Kidney (tissue), 13 donors: ENCODE measurements at regions not wholly inside any gene's neighbourhood (a gene's known extent, or its start where the extent isn't known, plus 50 kb on each side); places are given as distances from the start of the nearest gene placed in this dataset.

Experiments
- DNase-seq, 5 donors: peaks; one replicate each; pipeline ENCODE4 v3.0.0-alpha.2; 2013 to 2020
- FAIRE-seq: peaks from 2 replicates; lab custom pipeline; 2012; peaks lifted over from hg19 to GRCh38; lab: Jason Lieb, UNC
- H3K27ac ChIP-seq, 2 donors: one replicate each; pipeline ENCODE4 v1.7.0; 2013; ENCODE audit warnings: low read depth in 2 of 2, low read length in 2 of 2, inconsistent platforms in 1 of 2
- H3K27me3 ChIP-seq: one replicate; pipeline ENCODE4 v1.7.1; 2013; ENCODE audit warnings: low read length, inconsistent platforms; ENCODE audit not compliant: control insufficient read depth, insufficient read depth
- H3K36me3 ChIP-seq, 3 donors: one replicate each; pipeline versions ENCODE4 v1.7.0 to v1.7.1; 2013; ENCODE audit warnings: low read length in 3 of 3, control low read depth in 1 of 3, inconsistent platforms in 1 of 3; ENCODE audit not compliant: insufficient read depth in 3 of 3, control insufficient read depth in 2 of 3
- H3K4me1 ChIP-seq, 3 donors: one replicate each; pipeline versions ENCODE4 v1.7.0 to v1.7.1; 2013; ENCODE audit warnings: low read length in 3 of 3, inconsistent platforms in 1 of 3, low read depth in 1 of 3; ENCODE audit not compliant: control insufficient read depth in 2 of 3, insufficient read depth in 2 of 3
- H3K4me3 ChIP-seq, 3 donors: one replicate each; pipeline versions ENCODE4 v1.7.0 to v1.8.1; 2013; ENCODE audit warnings: low read length in 3 of 3, control low read depth in 1 of 3, inconsistent platforms in 1 of 3
- H3K9ac ChIP-seq, 3 donors: one replicate each; pipeline versions ENCODE4 v1.7.0 to v1.7.1; 2013; ENCODE audit warnings: low read length in 3 of 3, control low read depth in 1 of 3, inconsistent platforms in 1 of 3
- H3K9me3 ChIP-seq, 3 donors: one replicate each; pipeline versions ENCODE4 v1.7.0 to v1.7.1; 2013; ENCODE audit warnings: low read length in 3 of 3, control low read depth in 1 of 3, inconsistent platforms in 1 of 3; ENCODE audit not compliant: control insufficient read depth in 2 of 3, insufficient read depth in 1 of 3
- intact Hi-C: fragments of 100-400 bp; cut with DNase I; formaldehyde crosslinking; loops from one replicate; pipeline ENCODE4 v1.11.1; 2022
- TF ChIP-seq, protein P1 (sequence below): IDR thresholded peaks from 3 replicates; pipeline ENCODE4 v1.5.1; 2012; ENCODE audit warnings: mild to moderate bottlenecking, moderate library complexity, borderline replicate concordance; ENCODE audit not compliant: insufficient read depth; ENCODE audit errors: extremely low read depth
- donor health status: control.
- donor health status: control.
- donor health status: control.
- donor health status: control.
- donor health status: control.
- donor health status: DM: yes; HTN: yes; CAD: no.
- donor health status: Normal renal cell carcinoma (clear cell type).

DNA sequence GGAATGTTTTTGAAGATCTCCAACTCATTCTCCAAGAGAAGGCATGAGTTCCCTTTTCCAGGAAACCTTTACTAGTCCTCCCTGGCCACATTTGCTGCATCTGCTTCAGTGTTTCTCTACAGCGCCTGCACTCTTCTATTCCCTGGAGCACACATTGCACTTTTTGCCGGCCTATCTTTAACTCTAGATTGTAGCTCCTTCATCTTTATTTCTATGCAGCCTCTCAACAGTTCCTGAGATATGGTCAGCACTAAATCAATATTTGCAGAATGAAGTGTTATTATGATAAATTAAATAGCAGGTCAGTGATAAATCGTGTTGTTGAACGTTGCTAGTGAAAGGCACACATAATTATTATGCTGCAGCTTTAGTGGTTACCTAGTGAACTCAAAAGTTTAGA is 88.3 kb downstream of the VCX3A start:
- Histone ChIP-seq H3K27me3 (no peaks in the 10 kb centered on the region), H3K36me3 (no peaks in the 10 kb centered on the region), H3K9me3 (no peaks in the 10 kb centered on the region), H3K4me1 (no peaks in the 10 kb centered on the region), H3K4me3 (no peak overlapping the region), H3K9ac (no peak overlapping the region), H3K27ac (no peak overlapping the region)
- intact Hi-C loops = no loop called here
- no peak for FAIRE-seq
- no peak for DNase-seq
- TF ChIP-seq, protein P1, sequence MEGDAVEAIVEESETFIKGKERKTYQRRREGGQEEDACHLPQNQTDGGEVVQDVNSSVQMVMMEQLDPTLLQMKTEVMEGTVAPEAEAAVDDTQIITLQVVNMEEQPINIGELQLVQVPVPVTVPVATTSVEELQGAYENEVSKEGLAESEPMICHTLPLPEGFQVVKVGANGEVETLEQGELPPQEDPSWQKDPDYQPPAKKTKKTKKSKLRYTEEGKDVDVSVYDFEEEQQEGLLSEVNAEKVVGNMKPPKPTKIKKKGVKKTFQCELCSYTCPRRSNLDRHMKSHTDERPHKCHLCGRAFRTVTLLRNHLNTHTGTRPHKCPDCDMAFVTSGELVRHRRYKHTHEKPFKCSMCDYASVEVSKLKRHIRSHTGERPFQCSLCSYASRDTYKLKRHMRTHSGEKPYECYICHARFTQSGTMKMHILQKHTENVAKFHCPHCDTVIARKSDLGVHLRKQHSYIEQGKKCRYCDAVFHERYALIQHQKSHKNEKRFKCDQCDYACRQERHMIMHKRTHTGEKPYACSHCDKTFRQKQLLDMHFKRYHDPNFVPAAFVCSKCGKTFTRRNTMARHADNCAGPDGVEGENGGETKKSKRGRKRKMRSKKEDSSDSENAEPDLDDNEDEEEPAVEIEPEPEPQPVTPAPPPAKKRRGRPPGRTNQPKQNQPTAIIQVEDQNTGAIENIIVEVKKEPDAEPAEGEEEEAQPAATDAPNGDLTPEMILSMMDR = no peak

- no peak for FAIRE-seq
- H3K9ac ChIP-seq = no peak overlapping the region
- no peaks in the 10 kb centered on the region for H3K9me3 ChIP-seq
- H3K36me3 ChIP-seq = no peaks in the 10 kb centered on the region
- no peaks in the 10 kb centered on the region for H3K27me3 ChIP-seq
- no peak overlapping the region for H3K4me3 ChIP-seq
- DNase-seq = no peak
- intact Hi-C loops = no loop called here
- TF ChIP-seq, protein P1 = no peak
- no peak overlapping the region for H3K27ac ChIP-seq
- no peaks in the 10 kb centered on the region for H3K4me1 ChIP-seq
These were observed 94.3 kb downstream of the VCX3A start for GRCh38 chrX:6440648-6441047.

DNA sequence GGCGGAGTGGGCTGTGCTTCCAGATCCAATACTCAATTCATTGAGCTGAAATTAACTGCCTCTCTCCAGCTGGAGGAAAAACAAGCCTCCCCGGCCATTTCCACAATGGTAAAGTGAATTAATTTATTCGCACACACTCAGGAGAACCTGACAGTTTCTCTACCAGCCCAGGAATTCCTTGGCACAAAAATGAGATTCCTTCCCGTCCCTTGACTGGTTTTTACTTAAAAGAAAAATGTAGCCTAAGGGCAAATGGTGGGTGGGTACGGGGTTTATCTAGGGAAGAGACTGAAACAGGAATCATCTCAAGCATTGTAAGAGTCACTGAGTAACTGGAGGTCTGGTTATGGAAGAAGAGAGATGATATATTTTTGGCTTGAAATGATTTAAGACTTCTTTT is 102.7 kb downstream of the VCX3A start:
- DNase-seq = peak in 1 of 5 donors; percentile 1
- no peaks in the 10 kb centered on the region for H3K9me3 ChIP-seq
- no peaks in the 10 kb centered on the region for H3K36me3 ChIP-seq
- no peak overlapping the region for H3K9ac ChIP-seq
- H3K4me1 ChIP-seq = no peaks in the 10 kb centered on the region
- no peak overlapping the region for H3K27ac ChIP-seq
- TF ChIP-seq, protein P1 = no peak
- no peak overlapping the region for H3K4me3 ChIP-seq
- no peaks in the 10 kb centered on the region for H3K27me3 ChIP-seq
- intact Hi-C loops = no loop called here
- FAIRE-seq = no peak

DNA sequence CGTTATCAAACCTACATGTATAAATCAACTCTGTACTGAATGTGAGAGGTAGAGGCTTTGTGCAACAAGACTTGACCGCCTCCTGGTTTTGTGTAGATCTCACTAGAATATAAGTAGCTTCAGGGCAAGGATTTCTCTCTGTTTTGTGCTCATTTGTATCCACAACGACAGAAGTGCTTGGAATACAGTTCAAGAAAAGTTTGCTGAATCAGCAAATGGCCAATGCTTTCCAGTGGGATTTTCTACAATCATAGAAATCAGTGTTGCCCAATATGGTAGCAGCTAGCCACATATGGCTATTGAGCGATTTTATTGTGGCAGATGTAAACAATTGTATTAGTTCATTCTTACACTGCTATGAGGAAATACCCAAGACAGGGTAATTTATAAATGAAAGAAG is 127.4 kb downstream of the VCX3A start:
- no peaks in the 10 kb centered on the region for H3K27me3 ChIP-seq
- TF ChIP-seq, protein P1 = no peak
- H3K36me3 ChIP-seq = no peaks in the 10 kb centered on the region
- H3K9ac ChIP-seq = no peak overlapping the region
- no peaks in the 10 kb centered on the region for H3K9me3 ChIP-seq
- DNase-seq = no peak
- H3K4me1 ChIP-seq = no peaks in the 10 kb centered on the region
- FAIRE-seq = no peak
- H3K27ac ChIP-seq = no peak overlapping the region
- intact Hi-C loops = no loop called here
- no peak overlapping the region for H3K4me3 ChIP-seq
